ENCODE measurements at regions not wholly inside any gene's neighbourhood (a gene's known extent, or its start where the extent isn't known, plus 50 kb on each side); places are given as distances from the start of the nearest gene placed in this dataset.

GRCh38 chr6:147757291-147757690, 248.8 kb downstream of the SAMD5 start:
- FAIRE-seq: no peak
- TF ChIP-seq GATA3 (IDR thresholded peaks at IDR 0.05; ENCODE audit: borderline replicate concordance): no peak
- no peak for TF ChIP-seq HEYL (CRISPR knock-in tag; IDR thresholded peaks at IDR 0.05)
- no peak for TF ChIP-seq ZC3H11A (IDR thresholded peaks at IDR 0.05)
- TF ChIP-seq HDAC2 (IDR thresholded peaks at IDR 0.05): no peak
- no peak for TF ChIP-seq FOSB (CRISPR knock-in tag; IDR thresholded peaks at IDR 0.05)
- TF ChIP-seq FOXS1 (CRISPR knock-in tag; IDR thresholded peaks at IDR 0.05): no peak
- TF ChIP-seq HES2 (IDR thresholded peaks at IDR 0.05): no peak
- no peak for TF ChIP-seq ATOH8 (CRISPR knock-in tag; IDR thresholded peaks at IDR 0.05; ENCODE audit: low read depth)
- TF ChIP-seq MAX (IDR thresholded peaks at IDR 0.05): no peak
- TF ChIP-seq CHD4 (IDR thresholded peaks at IDR 0.05; ENCODE audit: borderline replicate concordance): no peak
- TF ChIP-seq NPAS2 (CRISPR knock-in tag; IDR thresholded peaks at IDR 0.05; ENCODE audit: borderline replicate concordance): no peak
- no peak for TF ChIP-seq RNF2 (IDR thresholded peaks at IDR 0.05; ENCODE audit: borderline replicate concordance, low read depth)
- TF ChIP-seq CBX2 (IDR thresholded peaks at IDR 0.05; ENCODE audit: borderline replicate concordance, low read depth): no peak
- no peak for TF ChIP-seq RCOR1 (IDR thresholded peaks at IDR 0.05; ENCODE audit: low read depth, low read length)
- TF ChIP-seq RAD21 (conservative IDR thresholded peaks at IDR 0.05 in 1 of 2, IDR thresholded peaks at IDR 0.05 in 1 of 2): no peak
- POLR2A ChIA-PET: no interaction called here
- Histone ChIP-seq H3K4me2 (no peak overlapping the region), H3K27ac (no peak overlapping the region), H3K9me3 (no peaks in the 10 kb centered on the region), H3K4me1 (no peaks in the 10 kb centered on the region), H3K4me3 (no peak overlapping the region)
- no peak for DNase-seq (ENCODE audit: low read depth in 1 of 2, low spot score in 1 of 2)
- ATAC-seq: no peak
- CTCF ChIA-PET: no interaction called here

- H3K9me3 ChIP-seq: no peaks in the 10 kb centered on the region
- H3K4me2 ChIP-seq: no peak overlapping the region
- WGBS (ENCODE audit: missing lambda C conversion rate): 29% methylated on average over 2 of the region's 2 CpGs
- ChIA-PET POLR2A (no interaction called here), CTCF (interaction anchor here (1.6 kb wide), 1 partner anchor 30 kb away, joined by 3 read pairs; no protein-coding TSS in a partner anchor)
- DNase-seq (ENCODE audit: low read depth in 1 of 2, low spot score in 1 of 2) (no peak), FAIRE-seq (no peak), ATAC-seq (no peak)
- no peaks in the 10 kb centered on the region for H3K4me1 ChIP-seq
- H3K4me3 ChIP-seq: no peak overlapping the region
- no peak for TF ChIP-seq ZFP36 (IDR thresholded peaks at IDR 0.05; ENCODE audit: borderline replicate concordance, partially characterized antibody)
- TF ChIP-seq RNF2 (IDR thresholded peaks at IDR 0.05; ENCODE audit: borderline replicate concordance, low read depth): no peak
- TF ChIP-seq RCOR1 (IDR thresholded peaks at IDR 0.05; ENCODE audit: low read depth, low read length): no peak
- no peak for TF ChIP-seq MAZ (IDR thresholded peaks at IDR 0.05; ENCODE audit: borderline replicate concordance, low read depth, low read length)
- H3K27ac ChIP-seq: no peak overlapping the region
Observed at GRCh38 chr6:147758303-147758702, 249.8 kb downstream of the SAMD5 start.

- POLR2A ChIA-PET: no interaction called here
- WGBS (ENCODE audit: missing lambda C conversion rate): 90% methylated on average over 3 of the region's 3 CpGs
Observed at GRCh38 chr6:147759093-147759492, 250.6 kb downstream of the SAMD5 start.

GRCh38 chr6:147759536-147759935, 251.0 kb downstream of the SAMD5 start:
- DNase-seq (ENCODE audit: low read depth in 1 of 2, low spot score in 1 of 2): no peak
- CTCF ChIA-PET: interaction anchor here (1.6 kb wide), 1 partner anchor 29 kb away, joined by 3 read pairs; no protein-coding TSS in a partner anchor

More at GRCh38 chr6:147759093-147759492, 250.6 kb downstream of the SAMD5 start:
- Histone ChIP-seq H3K4me3 (no peak overlapping the region), H3K4me2 (no peak overlapping the region), H3K4me1 (no peaks in the 10 kb centered on the region), H3K9me3 (no peaks in the 10 kb centered on the region), H3K27ac (no peak overlapping the region)
- FAIRE-seq: no peak
- DNase-seq (ENCODE audit: low read depth in 1 of 2, low spot score in 1 of 2): no peak
- no peak for ATAC-seq
- TF ChIP-seq ZNF302 (CRISPR knock-in tag; IDR thresholded peaks at IDR 0.05): no peak
- no peak for TF ChIP-seq HDAC2 (IDR thresholded peaks at IDR 0.05)
- TF ChIP-seq ZC3H11A (IDR thresholded peaks at IDR 0.05): no peak
- 0 out of 4 replicates have a peak, but pooled peaks of 1 of the 2 experiments have one; percentile 22 for TF ChIP-seq CEBPB (IDR thresholded peaks at IDR 0.05)
- no peak for TF ChIP-seq TP53 (CRISPR knock-in tag; IDR thresholded peaks at IDR 0.05)
- CTCF ChIA-PET: interaction anchor here (1.6 kb wide), 1 partner anchor 29 kb away, joined by 3 read pairs; no protein-coding TSS in a partner anchor

More at GRCh38 chr6:147759536-147759935, 251.0 kb downstream of the SAMD5 start:
- Histone ChIP-seq H3K4me2 (no peak overlapping the region), H3K27ac (no peak overlapping the region), H3K4me1 (no peaks in the 10 kb centered on the region), H3K4me3 (no peak overlapping the region), H3K9me3 (no peaks in the 10 kb centered on the region)
- ATAC-seq: no peak
- POLR2A ChIA-PET: no interaction called here
- no peak for FAIRE-seq
- TF ChIP-seq HOXB5 (CRISPR knock-in tag; IDR thresholded peaks at IDR 0.05) (no peak), MYC (IDR thresholded peaks at IDR 0.05; ENCODE audit: borderline replicate concordance, low read length) (no peak), HOXA7 (CRISPR knock-in tag; IDR thresholded peaks at IDR 0.05) (no peak), ATOH8 (CRISPR knock-in tag; IDR thresholded peaks at IDR 0.05; ENCODE audit: low read depth) (no peak), PHF8 (IDR thresholded peaks at IDR 0.05; ENCODE audit: borderline replicate concordance, low read depth) (no peak), RARB (CRISPR knock-in tag; IDR thresholded peaks at IDR 0.05) (no peak), GATA3 (IDR thresholded peaks at IDR 0.05; ENCODE audit: borderline replicate concordance) (no peak), HES2 (IDR thresholded peaks at IDR 0.05) (no peak)
